ENCODE measurements at regions not wholly inside any gene's neighbourhood (a gene's known extent, or its start where the extent isn't known, plus 50 kb on each side); places are given as distances from the start of the nearest gene placed in this dataset.

DNA sequence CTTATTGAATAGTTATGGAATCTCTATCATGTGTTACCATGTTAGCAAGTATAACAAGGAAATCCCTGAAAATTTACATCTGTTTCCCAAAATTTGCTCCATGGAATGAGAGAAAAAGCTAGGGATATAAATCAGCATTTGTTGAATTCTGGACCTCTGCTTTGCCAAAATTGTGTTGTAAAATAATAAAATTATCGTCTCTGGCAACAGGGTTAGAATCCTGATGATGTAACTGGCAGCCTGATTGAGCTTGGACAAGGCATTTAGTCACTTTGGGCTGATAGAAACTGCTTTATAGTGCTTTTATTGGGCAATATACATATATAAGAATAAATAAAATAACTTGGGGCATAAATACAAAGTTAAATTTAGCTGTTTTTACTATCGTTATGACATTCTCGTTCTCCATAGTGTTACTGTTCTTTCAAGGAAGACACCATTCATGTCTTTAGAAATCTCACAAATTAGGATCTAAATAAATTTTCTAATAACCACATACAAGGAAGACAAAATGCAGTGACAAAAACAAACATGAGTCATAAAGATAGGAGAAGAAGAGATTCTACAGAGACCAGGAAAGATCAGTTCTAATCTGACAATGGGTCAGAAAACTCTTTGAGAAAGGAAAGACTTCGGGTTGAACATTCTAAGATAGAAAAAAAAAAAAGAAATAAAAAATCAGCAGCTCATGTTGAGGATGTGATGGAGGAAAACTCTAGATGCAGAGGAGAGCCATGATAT, 145.0 kb upstream of the CDH10 start:
- TF ChIP-seq, protein P1, sequence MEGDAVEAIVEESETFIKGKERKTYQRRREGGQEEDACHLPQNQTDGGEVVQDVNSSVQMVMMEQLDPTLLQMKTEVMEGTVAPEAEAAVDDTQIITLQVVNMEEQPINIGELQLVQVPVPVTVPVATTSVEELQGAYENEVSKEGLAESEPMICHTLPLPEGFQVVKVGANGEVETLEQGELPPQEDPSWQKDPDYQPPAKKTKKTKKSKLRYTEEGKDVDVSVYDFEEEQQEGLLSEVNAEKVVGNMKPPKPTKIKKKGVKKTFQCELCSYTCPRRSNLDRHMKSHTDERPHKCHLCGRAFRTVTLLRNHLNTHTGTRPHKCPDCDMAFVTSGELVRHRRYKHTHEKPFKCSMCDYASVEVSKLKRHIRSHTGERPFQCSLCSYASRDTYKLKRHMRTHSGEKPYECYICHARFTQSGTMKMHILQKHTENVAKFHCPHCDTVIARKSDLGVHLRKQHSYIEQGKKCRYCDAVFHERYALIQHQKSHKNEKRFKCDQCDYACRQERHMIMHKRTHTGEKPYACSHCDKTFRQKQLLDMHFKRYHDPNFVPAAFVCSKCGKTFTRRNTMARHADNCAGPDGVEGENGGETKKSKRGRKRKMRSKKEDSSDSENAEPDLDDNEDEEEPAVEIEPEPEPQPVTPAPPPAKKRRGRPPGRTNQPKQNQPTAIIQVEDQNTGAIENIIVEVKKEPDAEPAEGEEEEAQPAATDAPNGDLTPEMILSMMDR (conservative IDR thresholded peaks at IDR 0.05; ENCODE audit: low read depth, low read length) = no peak
- TF ChIP-seq EZH2phosphoT487 (IDR thresholded peaks at IDR 0.05; ENCODE audit: borderline replicate concordance, low read length) = no peak
- TF ChIP-seq EZH2 (IDR thresholded peaks at IDR 0.05; ENCODE audit: low read length, unreplicated experiment) = no peak
